ENCODE measurements at regions not wholly inside any gene's neighbourhood (a gene's known extent, or its start where the extent isn't known, plus 50 kb on each side); places are given as distances from the start of the nearest gene placed in this dataset.

DNA sequence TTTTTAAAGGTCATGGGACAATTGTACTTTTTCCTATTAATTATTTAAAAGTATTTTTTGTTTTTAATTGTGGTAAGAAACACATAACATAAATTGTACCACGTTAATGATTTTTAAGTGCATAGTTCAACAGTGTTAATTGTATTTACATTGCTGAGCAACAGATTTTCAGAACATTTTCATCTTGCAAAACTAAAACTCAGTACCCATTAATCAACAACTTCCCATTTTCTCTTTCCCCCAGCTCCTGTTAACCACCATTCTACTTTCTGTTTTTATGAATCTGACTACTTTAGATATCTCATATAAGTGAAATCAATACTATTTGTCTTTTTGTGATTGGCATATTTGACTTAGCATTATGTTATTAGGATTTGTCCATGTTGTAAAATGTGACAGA is 483.9 kb upstream of the ZNF804A start:
- TF ChIP-seq EZH2 (IDR thresholded peaks at IDR 0.05; ENCODE audit: low read length, unreplicated experiment) (no peak), CTCF (conservative IDR thresholded peaks at IDR 0.05; ENCODE audit: low read depth, low read length) (no peak)
